Esophagus squamous epithelium (tissue), 4 donors: ENCODE measurements at regions not wholly inside any gene's neighbourhood (a gene's known extent, or its start where the extent isn't known, plus 50 kb on each side); places are given as distances from the start of the nearest gene placed in this dataset.

ENCODE experiments used
- POLR2A ChIP-seq, 4 donors: fragments of 450-650 bp; IDR thresholded peaks; one replicate each; pipeline ENCODE4 v1.6.1; 2017; ENCODE audit warnings: antibody characterized with exemption in 4 of 4, mild to moderate bottlenecking in 4 of 4, moderate library complexity in 3 of 4
- TF ChIP-seq, protein P1 (sequence below), 6 experiments: fragments of 450-650 bp in 4 of 6; fragments of 200-600 bp in 2 of 6; sonication (generic) in 2 of 6; IDR thresholded peaks; one replicate each; pipeline ENCODE4 v1.5.1; 2016 to 2019; ENCODE audit warnings: antibody characterized with exemption in 6 of 6, mild to moderate bottlenecking in 4 of 6, moderate library complexity in 4 of 6

DNA sequence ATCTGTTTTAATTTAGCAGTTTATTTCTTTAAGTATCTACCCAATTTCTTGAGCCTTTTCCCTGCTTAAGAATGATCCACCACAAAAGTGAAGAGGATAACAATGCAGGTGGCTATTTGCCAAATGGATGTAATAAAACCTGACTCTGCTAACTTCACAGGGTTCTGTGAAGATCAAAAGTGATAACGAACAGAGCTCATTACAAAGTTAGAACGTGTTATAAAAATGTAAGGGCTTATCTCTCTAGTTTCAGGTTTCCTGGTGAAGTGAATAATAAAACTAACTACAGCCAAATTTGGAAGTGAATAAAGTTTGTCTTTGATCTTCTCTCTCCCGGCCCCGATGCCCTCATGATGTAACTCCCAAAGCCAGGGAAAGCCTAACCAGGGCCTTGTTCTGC lies 497.9 kb downstream of the SMARCA1 start:
- TF ChIP-seq, protein P1, sequence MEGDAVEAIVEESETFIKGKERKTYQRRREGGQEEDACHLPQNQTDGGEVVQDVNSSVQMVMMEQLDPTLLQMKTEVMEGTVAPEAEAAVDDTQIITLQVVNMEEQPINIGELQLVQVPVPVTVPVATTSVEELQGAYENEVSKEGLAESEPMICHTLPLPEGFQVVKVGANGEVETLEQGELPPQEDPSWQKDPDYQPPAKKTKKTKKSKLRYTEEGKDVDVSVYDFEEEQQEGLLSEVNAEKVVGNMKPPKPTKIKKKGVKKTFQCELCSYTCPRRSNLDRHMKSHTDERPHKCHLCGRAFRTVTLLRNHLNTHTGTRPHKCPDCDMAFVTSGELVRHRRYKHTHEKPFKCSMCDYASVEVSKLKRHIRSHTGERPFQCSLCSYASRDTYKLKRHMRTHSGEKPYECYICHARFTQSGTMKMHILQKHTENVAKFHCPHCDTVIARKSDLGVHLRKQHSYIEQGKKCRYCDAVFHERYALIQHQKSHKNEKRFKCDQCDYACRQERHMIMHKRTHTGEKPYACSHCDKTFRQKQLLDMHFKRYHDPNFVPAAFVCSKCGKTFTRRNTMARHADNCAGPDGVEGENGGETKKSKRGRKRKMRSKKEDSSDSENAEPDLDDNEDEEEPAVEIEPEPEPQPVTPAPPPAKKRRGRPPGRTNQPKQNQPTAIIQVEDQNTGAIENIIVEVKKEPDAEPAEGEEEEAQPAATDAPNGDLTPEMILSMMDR (IDR thresholded peaks at IDR 0.05) = no peak
- no peak for TF ChIP-seq POLR2A (IDR thresholded peaks at IDR 0.05)
